DND-41 (cell line): ENCODE measurements at regions not wholly inside any gene's neighbourhood (a gene's known extent, or its start where the extent isn't known, plus 50 kb on each side); places are given as distances from the start of the nearest gene placed in this dataset.

ENCODE experiments used
- ATAC-seq: fragments of 200-7000 bp; cut with Tn5 transposase; 3 replicates; pipeline ENCODE4 v1.9.1; 2021; ENCODE audit warnings: low read depth; ENCODE audit not compliant: insufficient read depth
- DNase-seq: peaks from one replicate; pipeline ENCODE4 v3.0.0-alpha.2; 2020
- H2AFZ ChIP-seq: 2 replicates; pipeline ENCODE4 v1.6.0; 2012; ENCODE audit warnings: low read depth, low read length
- H3K27ac ChIP-seq: 2 replicates; pipeline ENCODE4 v1.5.1; 2012; ENCODE audit warnings: low read length, inconsistent platforms
- H3K27me3 ChIP-seq: fragments of 200-600 bp; sonication (generic); 2 replicates; pipeline ENCODE4 v1.6.0; 2012; ENCODE audit warnings: low read length, mild to moderate bottlenecking, inconsistent platforms; ENCODE audit not compliant: insufficient read depth, poor library complexity
- H3K36me3 ChIP-seq: 2 replicates; pipeline ENCODE4 v1.5.1; 2012; ENCODE audit warnings: low read length, inconsistent platforms; ENCODE audit not compliant: insufficient read depth
- H3K4me1 ChIP-seq: 2 replicates; pipeline ENCODE4 v1.5.1; 2012; ENCODE audit warnings: mild to moderate bottlenecking, low read length; ENCODE audit not compliant: insufficient read depth
- H3K4me2 ChIP-seq: 2 replicates; pipeline ENCODE4 v1.6.0; 2012; ENCODE audit warnings: mild to moderate bottlenecking, moderate library complexity, low read length, inconsistent platforms; ENCODE audit not compliant: insufficient read depth
- H3K4me3 ChIP-seq, 2 experiments: fragments of 200-600 bp in 1 of 2; shearing (Covaris generic) in 1 of 2; 2 replicates each; pipeline ENCODE4 v1.5.1; 2012 to 2016; ENCODE audit warnings: inconsistent platforms in 2 of 2, low read length in 2 of 2, mild to moderate bottlenecking in 2 of 2, low read depth in 1 of 2, moderate library complexity in 1 of 2
- H3K79me2 ChIP-seq: 2 replicates; pipeline ENCODE4 v1.6.0; 2012; ENCODE audit warnings: low read length, inconsistent platforms; ENCODE audit not compliant: insufficient read depth
- H3K9ac ChIP-seq: 2 replicates; pipeline ENCODE4 v1.6.0; 2012; ENCODE audit warnings: low read depth, mild to moderate bottlenecking, inconsistent platforms, low read length, moderate library complexity
- H3K9me3 ChIP-seq: 2 replicates; pipeline ENCODE4 v1.5.1; 2012; ENCODE audit warnings: low read length, moderate library complexity, mild to moderate bottlenecking, inconsistent platforms; ENCODE audit not compliant: insufficient read depth, severe bottlenecking
- H4K20me1 ChIP-seq: 2 replicates; pipeline ENCODE4 v1.6.0; 2012; ENCODE audit warnings: low read length; ENCODE audit not compliant: insufficient read depth
- CTCF ChIP-seq: IDR thresholded peaks from 2 replicates; pipeline ENCODE4 v1.5.1; 2012; ENCODE audit warnings: borderline replicate concordance, low read length, moderate library complexity, mild to moderate bottlenecking; ENCODE audit not compliant: poor library complexity, severe bottlenecking; ENCODE audit errors: extremely low read depth
- EZH2 ChIP-seq: IDR thresholded peaks from 3 replicates; pipeline ENCODE4 v1.6.1; 2012; ENCODE audit warnings: borderline replicate concordance, low read depth, mild to moderate bottlenecking, moderate library complexity, low read length, inconsistent platforms; ENCODE audit not compliant: severe bottlenecking

GRCh38 chr5:142259758-142260157 lies 65.1 kb downstream of the SPRY4 start:
- no peaks in the 10 kb centered on the region for H3K79me2 ChIP-seq
- DNase-seq (no peak), ATAC-seq (no peak)
- H3K4me3 ChIP-seq = no peak overlapping the region
- no peaks in the 10 kb centered on the region for H3K27me3 ChIP-seq
- no peak overlapping the region for H3K9ac ChIP-seq
- no peaks in the 10 kb centered on the region for H3K9me3 ChIP-seq
- H3K36me3 ChIP-seq = no peaks in the 10 kb centered on the region
- H3K4me2 ChIP-seq = no peak overlapping the region
- H2AFZ ChIP-seq = no peak overlapping the region
- H3K27ac ChIP-seq = no peak overlapping the region
- TF ChIP-seq EZH2 = no peak
- no peak for TF ChIP-seq CTCF
- H4K20me1 ChIP-seq = no peaks in the 10 kb centered on the region
- H3K4me1 ChIP-seq = no peaks in the 10 kb centered on the region

GRCh38 chr5:142255831-142256230 lies 69.0 kb downstream of the SPRY4 start:
- no peaks in the 10 kb centered on the region for H3K9me3 ChIP-seq
- no peaks in the 10 kb centered on the region for H3K4me1 ChIP-seq
- H3K4me3 ChIP-seq = no peak overlapping the region
- H3K27me3 ChIP-seq = no peaks in the 10 kb centered on the region
- ATAC-seq (no peak), DNase-seq (no peak)
- H3K79me2 ChIP-seq = no peaks in the 10 kb centered on the region
- H3K4me2 ChIP-seq = no peak overlapping the region
- no peak overlapping the region for H2AFZ ChIP-seq
- no peak overlapping the region for H3K27ac ChIP-seq
- TF ChIP-seq EZH2 = no peak
- no peak for TF ChIP-seq CTCF
- H3K9ac ChIP-seq = no peak overlapping the region
- H3K36me3 ChIP-seq = no peaks in the 10 kb centered on the region
- no peaks in the 10 kb centered on the region for H4K20me1 ChIP-seq

GRCh38 chr5:142254431-142254830 lies 70.4 kb downstream of the SPRY4 start:
- H2AFZ ChIP-seq = no peak overlapping the region
- TF ChIP-seq CTCF (no peak), EZH2 (no peak)
- no peak for DNase-seq

GRCh38 chr5:142253938-142254337 lies 70.9 kb downstream of the SPRY4 start:
- H4K20me1 ChIP-seq = no peaks in the 10 kb centered on the region
- DNase-seq (no peak), ATAC-seq (no peak)
- no peaks in the 10 kb centered on the region for H3K9me3 ChIP-seq
- no peak overlapping the region for H3K4me3 ChIP-seq
- H3K9ac ChIP-seq = no peak overlapping the region
- H3K4me2 ChIP-seq = no peak overlapping the region
- H2AFZ ChIP-seq = 0 out of 2 replicates have a peak overlapping the region, but pooled peaks have one; percentile 0
- no peaks in the 10 kb centered on the region for H3K36me3 ChIP-seq
- H3K27ac ChIP-seq = no peak overlapping the region
- TF ChIP-seq CTCF (no peak), EZH2 (no peak)
- no peaks in the 10 kb centered on the region for H3K79me2 ChIP-seq
- H3K4me1 ChIP-seq = no peaks in the 10 kb centered on the region
- H3K27me3 ChIP-seq = no peaks in the 10 kb centered on the region

More at GRCh38 chr5:142254431-142254830, 70.4 kb downstream of the SPRY4 start:
- H3K9me3 ChIP-seq = no peaks in the 10 kb centered on the region
- H3K4me1 ChIP-seq = no peaks in the 10 kb centered on the region
- no peaks in the 10 kb centered on the region for H3K79me2 ChIP-seq
- no peak overlapping the region for H3K4me2 ChIP-seq
- no peak overlapping the region for H3K9ac ChIP-seq
- no peaks in the 10 kb centered on the region for H3K36me3 ChIP-seq
- H3K4me3 ChIP-seq = no peak overlapping the region
- H3K27me3 ChIP-seq = no peaks in the 10 kb centered on the region
- H4K20me1 ChIP-seq = no peaks in the 10 kb centered on the region
- ATAC-seq = no peak
- no peak overlapping the region for H3K27ac ChIP-seq
